OCI-LY7 (cell line): ENCODE measurements at regions not wholly inside any gene's neighbourhood (a gene's known extent, or its start where the extent isn't known, plus 50 kb on each side); places are given as distances from the start of the nearest gene placed in this dataset.

Experiments
- EZH2phosphoT487 ChIP-seq: fragments of 200-600 bp; sonication (generic); IDR thresholded peaks from 2 replicates; pipeline ENCODE4 v1.6.1; 2018; ENCODE audit warnings: low read depth, borderline replicate concordance, mild to moderate bottlenecking, mixed run types, antibody characterized with exemption, low read length, moderate library complexity, mixed read lengths
- TF ChIP-seq, protein P1 (sequence below): fragments of 200-600 bp; sonication (generic); conservative IDR thresholded peaks from 2 replicates; pipeline ENCODE4 v1.5.1; 2014; ENCODE audit warnings: mild to moderate bottlenecking, antibody characterized with exemption, low read length, moderate library complexity, mixed read lengths

DNA sequence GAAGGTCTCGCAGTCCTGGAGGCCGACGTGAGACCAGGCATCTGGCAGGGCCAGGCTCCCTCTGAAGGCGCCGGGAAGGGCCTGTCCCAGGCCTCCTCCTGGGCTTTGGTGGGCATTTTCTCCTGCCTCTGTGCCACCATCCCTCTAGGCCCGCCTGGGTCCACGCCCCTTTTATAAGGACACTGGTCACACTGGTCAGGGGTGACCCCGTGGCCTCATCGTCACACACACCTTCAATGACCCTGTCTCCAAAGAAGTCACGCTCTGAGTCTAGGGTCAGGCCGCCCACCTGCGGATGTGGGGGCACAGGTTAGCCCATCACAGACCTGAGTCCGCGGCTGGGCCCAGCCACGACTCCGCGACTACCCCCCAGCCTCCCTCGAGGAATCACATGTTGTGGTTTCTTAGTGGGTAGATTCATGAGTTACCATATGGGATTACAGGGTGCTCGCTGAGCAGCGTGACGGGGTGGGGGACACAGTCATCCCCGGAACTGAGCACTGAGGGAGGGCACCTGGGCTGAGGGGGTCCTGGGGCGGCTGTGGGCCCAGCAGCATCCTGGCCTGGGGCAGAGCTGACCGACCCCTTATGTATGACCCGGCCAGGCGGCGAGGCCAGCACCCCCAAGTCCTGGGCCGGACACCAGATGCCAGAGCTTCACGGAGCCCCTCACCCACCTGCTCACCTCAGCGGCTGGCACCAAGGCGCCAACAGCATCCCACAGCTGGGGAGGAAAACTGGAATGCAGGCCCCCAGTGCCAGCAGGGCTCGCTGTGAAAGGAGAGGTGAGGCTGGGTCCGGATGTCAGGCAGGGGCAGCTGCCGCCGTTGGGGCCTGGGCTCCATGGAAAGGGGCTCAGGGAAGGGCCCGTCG is 115.9 kb downstream of the DLL1 start:
- TF ChIP-seq, protein P1, sequence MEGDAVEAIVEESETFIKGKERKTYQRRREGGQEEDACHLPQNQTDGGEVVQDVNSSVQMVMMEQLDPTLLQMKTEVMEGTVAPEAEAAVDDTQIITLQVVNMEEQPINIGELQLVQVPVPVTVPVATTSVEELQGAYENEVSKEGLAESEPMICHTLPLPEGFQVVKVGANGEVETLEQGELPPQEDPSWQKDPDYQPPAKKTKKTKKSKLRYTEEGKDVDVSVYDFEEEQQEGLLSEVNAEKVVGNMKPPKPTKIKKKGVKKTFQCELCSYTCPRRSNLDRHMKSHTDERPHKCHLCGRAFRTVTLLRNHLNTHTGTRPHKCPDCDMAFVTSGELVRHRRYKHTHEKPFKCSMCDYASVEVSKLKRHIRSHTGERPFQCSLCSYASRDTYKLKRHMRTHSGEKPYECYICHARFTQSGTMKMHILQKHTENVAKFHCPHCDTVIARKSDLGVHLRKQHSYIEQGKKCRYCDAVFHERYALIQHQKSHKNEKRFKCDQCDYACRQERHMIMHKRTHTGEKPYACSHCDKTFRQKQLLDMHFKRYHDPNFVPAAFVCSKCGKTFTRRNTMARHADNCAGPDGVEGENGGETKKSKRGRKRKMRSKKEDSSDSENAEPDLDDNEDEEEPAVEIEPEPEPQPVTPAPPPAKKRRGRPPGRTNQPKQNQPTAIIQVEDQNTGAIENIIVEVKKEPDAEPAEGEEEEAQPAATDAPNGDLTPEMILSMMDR, result no peak
- no peak for TF ChIP-seq EZH2phosphoT487
